IMR-90 (cell line): ENCODE measurements at regions not wholly inside any gene's neighbourhood (a gene's known extent, or its start where the extent isn't known, plus 50 kb on each side); places are given as distances from the start of the nearest gene placed in this dataset.

Experiments
- ATAC-seq: fragments of 200-7000 bp; cut with Tn5 transposase; 2 replicates; pipeline ENCODE4 v1.9.1; 2020; ENCODE audit warnings: low read depth, mild to moderate bottlenecking, moderate library complexity
- BruUV-seq: library from RNA; stranded (reverse); fragments of 400-500 nt; replicated peaks from 2 replicates; lab custom pipeline; 2021; lab: Mats Ljungman, UMichigan
- CTCF ChIA-PET: fragments of 300-600 bp; formaldehyde crosslinking; extraction: SDS; loops from one replicate; lab custom pipeline; 2021; ENCODE audit warnings: antibody characterized with exemption; lab: Yijun Ruan, JAX
- POLR2A ChIA-PET: fragments of 300-600 bp; sonication (Branson Sonifier 250); formaldehyde crosslinking; loops from one replicate; lab custom pipeline; 2022; ENCODE audit warnings: antibody characterized with exemption; ENCODE audit not compliant: unreplicated experiment; lab: Charles Lee
- DNase-seq: peaks from one replicate; pipeline ENCODE4 v3.0.0; 2013
- H2AFZ ChIP-seq: replicated peaks from 2 replicates; pipeline ENCODE3; 2013; ENCODE audit warnings: low read length, mild to moderate bottlenecking; ENCODE audit not compliant: poor library complexity
- H2AK5ac ChIP-seq: 2 replicates; pipeline ENCODE4 v1.6.1; 2013; ENCODE audit warnings: low read depth, low read length, inconsistent platforms
- H2AK9ac ChIP-seq: replicated peaks from 2 replicates; pipeline ENCODE3; 2013; ENCODE audit warnings: mild to moderate bottlenecking, low read depth, low read length, moderate library complexity; ENCODE audit not compliant: poor library complexity
- H2BK120ac ChIP-seq: 2 replicates; pipeline ENCODE4 v1.6.1; 2013; ENCODE audit warnings: low read depth, low read length, inconsistent platforms
- H2BK15ac ChIP-seq: 3 replicates; pipeline ENCODE4 v1.6.1; 2013; ENCODE audit warnings: low read depth, low read length, inconsistent platforms
- H2BK20ac ChIP-seq: 2 replicates; pipeline ENCODE4 v1.6.1; 2013; ENCODE audit warnings: low read depth, mild to moderate bottlenecking, inconsistent platforms, low read length, moderate library complexity
- H2BK5ac ChIP-seq: 2 replicates; pipeline ENCODE4 v1.6.1; 2013; ENCODE audit warnings: mild to moderate bottlenecking, low read depth, low read length, inconsistent platforms; ENCODE audit not compliant: poor library complexity, severe bottlenecking
- H3K14ac ChIP-seq: replicated peaks from 2 replicates; pipeline ENCODE4 v1.6.1; 2013; ENCODE audit warnings: low read depth, low read length, inconsistent platforms
- H3K18ac ChIP-seq: 2 replicates; pipeline ENCODE4 v1.6.1; 2013; ENCODE audit warnings: low read depth, low read length, control low read depth
- H3K23ac ChIP-seq: 2 replicates; pipeline ENCODE4 v1.6.1; 2013; ENCODE audit warnings: low read depth, low read length, inconsistent platforms
- H3K27ac ChIP-seq: 2 replicates; pipeline ENCODE4 v1.5.1; 2013; ENCODE audit warnings: mild to moderate bottlenecking, control low read depth, low read length; ENCODE audit not compliant: insufficient read depth
- H3K27me3 ChIP-seq: 2 replicates; pipeline ENCODE4 v1.6.1; 2013; ENCODE audit warnings: low read length; ENCODE audit not compliant: control insufficient read depth, insufficient read depth
- H3K36me3 ChIP-seq: 2 replicates; pipeline ENCODE4 v1.6.1; 2013; ENCODE audit warnings: low read length, mixed read lengths; ENCODE audit not compliant: control insufficient read depth, insufficient read depth
- H3K4ac ChIP-seq: 2 replicates; pipeline ENCODE4 v1.6.1; 2013; ENCODE audit warnings: low read depth, low read length, inconsistent platforms
- H3K4me1 ChIP-seq: 2 replicates; pipeline ENCODE4 v1.6.1; 2013; ENCODE audit warnings: low read length, mixed read lengths; ENCODE audit not compliant: control insufficient read depth, insufficient read depth
- H3K4me2 ChIP-seq: 2 replicates; pipeline ENCODE4 v1.6.1; 2013; ENCODE audit warnings: low read depth, mild to moderate bottlenecking, control low read depth, low read length, moderate library complexity
- H3K4me3 ChIP-seq: 2 replicates; pipeline ENCODE4 v1.5.1; 2013; ENCODE audit warnings: low read depth, mild to moderate bottlenecking, control low read depth, low read length, moderate library complexity; ENCODE audit not compliant: insufficient read depth
- H3K56ac ChIP-seq: 2 replicates; pipeline ENCODE4 v1.6.1; 2013; ENCODE audit warnings: low read length, inconsistent platforms; ENCODE audit not compliant: insufficient read depth; ENCODE audit errors: extremely low read depth
- H3K79me1 ChIP-seq, 2 experiments: 2 replicates each; pipeline ENCODE4 v1.6.1; 2013; ENCODE audit warnings: low read length in 2 of 2, inconsistent platforms in 1 of 2, low read depth in 1 of 2
- H3K9ac ChIP-seq: 2 replicates; pipeline ENCODE4 v1.6.1; 2013; ENCODE audit warnings: low read depth, low read length, control low read depth
- H3K9me1 ChIP-seq: 2 replicates; pipeline ENCODE4 v1.6.1; 2013; ENCODE audit warnings: low read length, inconsistent platforms; ENCODE audit not compliant: insufficient read depth
- H3K9me3 ChIP-seq: 2 replicates; pipeline ENCODE4 v1.6.1; 2013; ENCODE audit warnings: low read length; ENCODE audit not compliant: control insufficient read depth, insufficient read depth
- H4K20me1 ChIP-seq: 2 replicates; pipeline ENCODE4 v1.6.1; 2013; ENCODE audit warnings: low read length, inconsistent platforms; ENCODE audit not compliant: insufficient read depth
- H4K5ac ChIP-seq: 2 replicates; pipeline ENCODE4 v1.6.1; 2013; ENCODE audit warnings: mild to moderate bottlenecking, low read depth, low read length, control low read depth
- H4K8ac ChIP-seq, 2 experiments: 2 replicates each; pipeline ENCODE4 v1.6.1; 2013; ENCODE audit warnings: low read depth in 2 of 2, low read length in 2 of 2, control low read depth in 1 of 2, inconsistent platforms in 1 of 2
- H4K91ac ChIP-seq: 2 replicates; pipeline ENCODE4 v1.6.1; 2013; ENCODE audit warnings: low read depth, low read length, inconsistent platforms; ENCODE audit not compliant: insufficient read depth
- CHD1 ChIP-seq: IDR thresholded peaks from 2 replicates; pipeline ENCODE4 v1.6.1; 2012; ENCODE audit warnings: low read depth, low read length, improper control_type of control experiment
- FOS ChIP-seq: fragments of 150-350 bp; IDR thresholded peaks from 2 replicates; pipeline ENCODE4 v1.6.1; 2016; ENCODE audit warnings: low read depth, low read length
- MXI1 ChIP-seq: IDR thresholded peaks from 2 replicates; pipeline ENCODE4 v1.6.1; 2012; ENCODE audit warnings: low read depth, mild to moderate bottlenecking, low read length, moderate library complexity, borderline replicate concordance
- RCOR1 ChIP-seq: IDR thresholded peaks from 2 replicates; pipeline ENCODE4 v1.6.1; 2012; ENCODE audit warnings: mild to moderate bottlenecking, low read length, improper control_type of control experiment; ENCODE audit not compliant: insufficient replicate concordance
- RFX5 ChIP-seq: IDR thresholded peaks from 2 replicates; pipeline ENCODE4 v1.8.0; 2012; ENCODE audit warnings: low read depth, mild to moderate bottlenecking, low read length, moderate library complexity
- WGBS, 2 experiments: methylation state at CpG; one replicate each; pipeline versions ENCODE4 v1.1.5 to v1.1.7; 2013; ENCODE audit warnings: missing lambda C conversion rate in 2 of 2; ENCODE audit not compliant: insufficient read length in 1 of 2; ENCODE audit errors: extremely low coverage in 2 of 2; 5-methylcytosine and 5-hydroxymethylcytosine counted together
- dilution Hi-C: fragments of 300-500 bp; cut with HindIII; formaldehyde crosslinking; loops from one replicate; pipeline ENCODE4 v1.14.3; 2018; ENCODE audit warnings: low sequenced_read_pairs; ENCODE audit not compliant: unreplicated experiment
- in situ Hi-C: fragments of 300-500 bp; cut with MboI; formaldehyde crosslinking; loops from 3 replicates; pipeline ENCODE4 v1.14.3; 2019; ENCODE audit warnings: low sequenced_read_pairs, inconsistent platforms, mixed read lengths
- intact Hi-C: fragments of 100-400 bp; cut with micrococcal nuclease; formaldehyde crosslinking; loops from 2 replicates; pipeline ENCODE4 v1.10.0; 2022
- TF ChIP-seq, protein P1 (sequence below): conservative IDR thresholded peaks from 2 replicates; pipeline ENCODE4 v1.5.1; 2012; ENCODE audit warnings: mild to moderate bottlenecking, low read depth, low read length, improper control_type of control experiment

- no peaks in the 10 kb centered on the region for H3K79me1 ChIP-seq
- H2AFZ ChIP-seq = no peak overlapping the region
- intact Hi-C loops = no loop called here
- H3K9me3 ChIP-seq = no peaks in the 10 kb centered on the region
- no peak overlapping the region for H2BK15ac ChIP-seq
- no peak overlapping the region for H4K8ac ChIP-seq
- TF ChIP-seq RFX5 = no peak
- TF ChIP-seq MXI1 = no peak
- no peak for TF ChIP-seq CHD1
- TF ChIP-seq RCOR1 = no peak
- TF ChIP-seq, protein P1, sequence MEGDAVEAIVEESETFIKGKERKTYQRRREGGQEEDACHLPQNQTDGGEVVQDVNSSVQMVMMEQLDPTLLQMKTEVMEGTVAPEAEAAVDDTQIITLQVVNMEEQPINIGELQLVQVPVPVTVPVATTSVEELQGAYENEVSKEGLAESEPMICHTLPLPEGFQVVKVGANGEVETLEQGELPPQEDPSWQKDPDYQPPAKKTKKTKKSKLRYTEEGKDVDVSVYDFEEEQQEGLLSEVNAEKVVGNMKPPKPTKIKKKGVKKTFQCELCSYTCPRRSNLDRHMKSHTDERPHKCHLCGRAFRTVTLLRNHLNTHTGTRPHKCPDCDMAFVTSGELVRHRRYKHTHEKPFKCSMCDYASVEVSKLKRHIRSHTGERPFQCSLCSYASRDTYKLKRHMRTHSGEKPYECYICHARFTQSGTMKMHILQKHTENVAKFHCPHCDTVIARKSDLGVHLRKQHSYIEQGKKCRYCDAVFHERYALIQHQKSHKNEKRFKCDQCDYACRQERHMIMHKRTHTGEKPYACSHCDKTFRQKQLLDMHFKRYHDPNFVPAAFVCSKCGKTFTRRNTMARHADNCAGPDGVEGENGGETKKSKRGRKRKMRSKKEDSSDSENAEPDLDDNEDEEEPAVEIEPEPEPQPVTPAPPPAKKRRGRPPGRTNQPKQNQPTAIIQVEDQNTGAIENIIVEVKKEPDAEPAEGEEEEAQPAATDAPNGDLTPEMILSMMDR = no peak
- TF ChIP-seq FOS = no peak
- no TSS peak for BruUV-seq
- no peak overlapping the region for H3K18ac ChIP-seq
- no peak overlapping the region for H3K4me2 ChIP-seq
- no peak overlapping the region for H2AK9ac ChIP-seq
- no peak overlapping the region for H3K4me3 ChIP-seq
- no peak for ATAC-seq
- H2BK5ac ChIP-seq = no peak overlapping the region
- no peaks in the 10 kb centered on the region for H3K36me3 ChIP-seq
- no peak overlapping the region for H2BK20ac ChIP-seq
- H3K27ac ChIP-seq = no peak overlapping the region
- no peak overlapping the region for H3K4ac ChIP-seq
- H2BK120ac ChIP-seq = no peak overlapping the region
- no peak overlapping the region for H3K14ac ChIP-seq
- POLR2A ChIA-PET = no interaction called here
- no peak overlapping the region for H3K9ac ChIP-seq
- H3K56ac ChIP-seq = no peak overlapping the region
- dilution Hi-C loops = no loop called here
- CTCF ChIA-PET = no interaction called here
- H4K20me1 ChIP-seq = no peaks in the 10 kb centered on the region
- no peaks in the 10 kb centered on the region for H3K4me1 ChIP-seq
- no peak for DNase-seq
- H3K9me1 ChIP-seq = no peaks in the 10 kb centered on the region
- no peak overlapping the region for H4K5ac ChIP-seq
- in situ Hi-C loops = no loop called here
- 58% methylated on average over 4 of the region's 11 CpGs; no CpG with 5 or more reads in 1 of the 2 experiments for WGBS, 2 experiments
- no peaks in the 10 kb centered on the region for H3K27me3 ChIP-seq
- H4K91ac ChIP-seq = no peak overlapping the region
- H3K23ac ChIP-seq = no peak overlapping the region
- no peak overlapping the region for H2AK5ac ChIP-seq
Measured at GRCh38 chr1:29984166-29984861, 739.1 kb downstream of the MATN1 start.
